HG03280 (cell line): ENCODE measurements at regions not wholly inside any gene's neighbourhood (a gene's known extent, or its start where the extent isn't known, plus 50 kb on each side); places are given as distances from the start of the nearest gene placed in this dataset.
A peak's percentile ranks its signal among the peaks of the same experiment; 100 is the strongest.
"Not testable (repeated sequence)": the region's sequence is repeated elsewhere in the genome, so short reads cannot be mapped to it uniquely, and the experiment has no call there.

Experiments used
- ATAC-seq: cut with Tn5 transposase; IDR thresholded peaks from one replicate; pipeline ENCODE4 v1.9.1; 2021; ENCODE audit warnings: mild to moderate bottlenecking, moderate library complexity; ENCODE audit not compliant: unreplicated experiment

DNA sequence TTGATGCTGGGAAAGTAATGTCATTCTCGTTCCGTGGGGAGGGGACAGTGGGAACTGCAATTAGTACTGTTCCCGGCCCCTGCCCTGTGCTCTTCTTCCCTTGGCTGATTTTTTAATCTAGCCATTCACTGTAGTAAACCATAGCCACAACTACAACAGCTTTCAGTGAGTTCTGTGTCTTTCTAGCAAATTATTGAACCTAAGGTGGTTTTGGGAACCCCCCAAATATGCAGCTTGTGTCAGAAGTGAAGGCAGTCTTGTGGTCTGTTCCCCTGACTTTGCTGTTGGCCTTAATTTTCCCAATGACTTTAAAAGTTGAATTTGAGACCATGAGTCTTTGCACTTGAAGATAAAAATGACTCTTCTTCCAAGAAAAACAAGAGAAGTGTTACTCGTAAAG, 114.3 kb upstream of the ETV6 start:
- no peak for ATAC-seq

DNA sequence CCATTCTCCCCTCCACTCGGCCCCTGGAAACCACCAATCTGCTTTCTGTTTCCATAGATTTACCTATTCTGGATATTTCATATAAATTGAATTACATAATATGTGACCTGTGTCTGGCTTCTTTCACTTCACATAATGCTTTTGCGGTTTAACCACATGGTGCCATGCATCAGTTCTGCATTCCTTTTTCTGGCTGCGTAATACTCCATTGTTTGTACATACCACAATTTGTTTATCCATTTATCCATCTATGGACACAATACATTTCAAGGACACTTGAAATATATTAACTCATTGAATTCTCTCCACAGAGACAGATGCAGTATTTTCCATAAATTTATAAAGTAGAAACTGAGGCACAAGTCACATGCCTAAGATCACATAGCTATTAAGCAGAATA, 110.3 kb upstream of the ETV6 start:
- ATAC-seq: no peak

DNA sequence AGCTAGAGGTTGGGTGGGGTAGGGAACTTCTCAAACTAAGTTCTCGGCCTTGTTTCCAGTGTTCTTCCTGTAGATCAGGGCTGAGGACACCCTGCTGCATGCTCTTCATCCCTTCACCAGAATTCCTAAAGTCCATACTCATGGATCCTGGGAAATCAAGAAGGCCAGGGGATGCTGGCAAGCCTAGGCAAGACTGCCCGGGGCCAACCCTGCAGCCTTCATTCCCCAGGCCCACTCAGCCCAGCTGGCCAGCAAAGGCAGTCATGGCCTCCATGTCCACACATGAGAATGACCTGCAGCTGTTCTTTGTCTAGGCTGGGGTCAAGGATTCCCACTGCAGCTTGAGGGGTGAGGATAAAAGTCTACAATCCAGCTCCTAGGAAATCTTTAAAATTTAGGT, 109.3 kb upstream of the ETV6 start:
- ATAC-seq: no peak

DNA sequence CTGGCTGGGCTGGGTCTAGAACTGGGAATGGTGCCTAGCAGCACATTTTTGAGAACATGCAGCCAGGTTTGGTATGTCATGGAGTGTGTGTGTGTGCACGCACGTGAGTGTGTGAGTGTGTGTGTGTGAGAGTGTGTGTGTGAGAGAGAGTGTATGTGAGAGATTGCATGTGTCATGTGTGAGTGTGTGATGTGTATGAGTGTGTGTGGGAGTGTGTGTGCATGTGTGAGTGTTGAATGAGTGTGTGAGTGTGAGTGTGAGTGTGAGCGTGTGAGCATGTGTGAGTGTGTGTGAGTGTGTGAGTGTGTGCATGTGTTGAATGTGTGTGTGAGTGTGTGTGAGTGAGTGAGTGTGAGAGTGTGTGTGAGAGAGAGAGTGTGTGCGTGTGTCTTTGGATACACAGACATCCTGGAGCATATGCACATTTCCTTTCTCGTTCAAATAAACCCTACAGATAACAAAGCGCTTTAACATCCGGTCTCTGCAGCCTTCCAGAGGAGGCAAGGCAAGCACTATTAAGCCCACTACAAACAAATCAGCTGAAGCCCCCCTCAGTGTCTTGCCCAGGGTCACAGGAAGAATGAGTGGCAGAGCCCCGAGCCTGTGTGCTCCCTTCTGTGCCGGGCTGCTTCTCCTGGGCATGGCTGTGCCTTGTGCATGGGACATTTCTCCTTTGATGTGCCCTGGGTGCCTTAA, 108.7 kb upstream of the ETV6 start:
- no peak for ATAC-seq

DNA sequence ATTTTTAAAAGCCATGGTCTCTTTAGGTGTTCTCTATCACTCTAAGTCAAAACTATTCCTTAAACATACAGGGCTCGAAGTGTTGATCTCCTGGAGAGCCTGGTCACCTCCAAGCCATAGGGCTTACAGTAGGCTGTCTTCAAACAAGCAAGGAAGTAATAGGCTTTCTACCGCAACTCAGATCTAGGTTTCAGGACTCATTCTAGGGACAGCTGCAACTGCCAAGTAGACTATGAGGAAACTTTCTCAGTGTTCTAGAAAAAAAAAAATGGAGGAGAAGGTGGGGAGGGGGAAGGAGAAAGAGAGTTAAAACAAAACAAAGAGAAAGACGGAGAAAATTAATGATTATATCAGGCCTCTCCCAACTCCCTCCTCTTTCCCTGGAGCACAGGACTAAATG, 106.9 kb upstream of the ETV6 start:
- ATAC-seq: no peak

DNA sequence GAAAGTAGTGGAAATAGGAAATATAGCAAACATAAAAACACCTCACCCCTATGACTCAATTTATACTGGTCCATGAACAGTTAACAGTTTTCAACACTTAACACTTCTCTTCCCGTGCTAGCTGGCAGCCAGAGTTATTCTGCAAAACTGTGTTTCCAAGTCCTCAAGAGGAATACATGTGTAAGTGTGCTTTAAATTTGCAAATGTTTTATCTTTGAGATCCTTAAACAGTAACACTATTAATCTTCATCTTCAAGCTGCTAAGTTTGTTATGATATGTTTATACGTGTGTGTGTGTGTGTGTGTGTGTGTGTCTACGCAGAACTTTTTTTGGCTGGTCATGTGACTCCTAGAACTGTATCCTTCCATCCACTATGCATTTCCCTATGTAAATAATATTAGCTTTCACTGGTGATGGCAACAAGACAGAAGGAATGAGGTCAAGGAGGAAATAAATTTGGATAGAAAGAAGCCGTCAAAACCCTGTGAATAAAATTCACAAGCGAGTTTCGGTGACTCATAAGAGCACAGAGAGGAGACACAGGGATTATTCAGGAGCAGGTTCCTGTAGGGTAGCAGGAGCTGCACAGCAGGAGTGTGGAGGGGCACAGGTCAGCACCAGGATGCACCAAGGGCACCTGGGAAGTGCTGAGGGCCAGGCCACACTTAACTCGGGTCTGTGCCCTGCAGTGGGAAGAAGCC, 105.9 kb upstream of the ETV6 start:
- no peak for ATAC-seq

DNA sequence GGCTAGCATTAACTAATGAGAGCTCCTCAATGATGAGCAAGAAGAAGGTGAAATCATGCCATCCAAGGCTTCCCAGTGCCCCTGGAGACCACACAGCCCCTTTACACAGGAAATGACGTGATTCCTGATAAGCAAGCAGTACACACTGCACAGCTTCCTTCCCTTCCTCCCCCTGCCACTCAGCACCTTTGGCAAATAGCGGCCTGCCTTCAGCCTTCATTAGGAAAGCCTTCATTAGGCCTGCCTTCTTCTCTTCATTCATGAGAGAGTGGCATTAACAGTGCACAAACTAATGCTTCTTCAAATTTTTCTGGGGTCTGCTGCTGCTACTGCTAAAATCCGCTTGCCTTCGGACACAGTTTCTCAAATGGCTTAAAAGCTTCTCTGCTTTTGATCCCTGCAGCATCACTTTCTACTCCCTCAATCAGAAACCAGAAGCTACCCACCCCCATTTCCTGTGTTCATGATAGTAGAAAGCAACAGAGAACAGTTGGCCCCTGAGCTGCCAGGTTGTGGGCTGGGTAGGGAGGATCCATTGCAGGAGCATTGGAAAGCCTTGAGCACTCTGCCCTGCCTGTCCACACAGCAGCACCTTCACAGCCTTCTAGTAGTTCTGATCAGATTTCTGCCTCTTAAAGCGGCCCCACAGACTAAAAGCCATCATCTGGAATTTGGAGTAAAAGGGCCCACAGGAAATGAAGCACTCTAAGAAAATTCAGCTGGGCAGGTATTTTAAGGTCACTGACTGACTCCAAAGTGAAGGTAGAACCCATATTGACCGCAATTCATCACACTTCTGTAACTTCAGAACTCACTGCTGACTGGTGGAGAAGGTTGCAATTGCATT, 103.8 kb upstream of the ETV6 start:
- peak; percentile 80 for ATAC-seq

DNA sequence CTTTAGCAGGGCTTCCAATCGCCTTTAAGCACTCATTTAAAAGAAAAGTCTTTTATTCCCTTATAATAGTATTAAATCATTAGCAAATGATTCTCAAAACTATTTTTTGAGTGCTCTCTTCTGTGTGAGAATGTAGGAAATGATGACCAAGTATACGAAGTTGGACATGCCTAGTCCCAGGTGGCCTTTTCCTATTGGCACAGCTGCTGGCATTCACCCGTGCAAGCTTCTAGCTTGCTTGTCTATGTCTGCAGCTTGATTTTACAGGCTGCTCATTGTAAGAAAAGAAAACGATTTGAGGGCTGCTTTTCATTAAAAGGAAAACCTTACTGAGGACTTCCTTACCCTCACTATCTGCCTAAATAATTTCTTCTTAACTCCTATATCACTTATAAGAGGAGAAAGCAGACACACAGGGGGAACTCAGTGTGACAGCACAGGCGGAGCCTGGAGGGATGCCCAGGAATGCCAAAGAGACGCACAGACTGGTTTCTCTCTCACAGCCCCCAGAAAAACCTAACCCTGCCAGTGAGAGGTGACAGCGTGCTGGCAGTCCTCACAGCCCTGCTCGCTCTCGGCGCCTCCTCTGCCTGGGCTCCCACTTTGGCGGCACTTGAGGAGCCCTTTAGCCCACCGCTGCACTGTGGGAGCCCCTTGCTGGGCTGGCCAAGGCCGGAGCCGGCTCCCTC, 102.7 kb upstream of the ETV6 start:
- not testable (repeated sequence) for ATAC-seq

DNA sequence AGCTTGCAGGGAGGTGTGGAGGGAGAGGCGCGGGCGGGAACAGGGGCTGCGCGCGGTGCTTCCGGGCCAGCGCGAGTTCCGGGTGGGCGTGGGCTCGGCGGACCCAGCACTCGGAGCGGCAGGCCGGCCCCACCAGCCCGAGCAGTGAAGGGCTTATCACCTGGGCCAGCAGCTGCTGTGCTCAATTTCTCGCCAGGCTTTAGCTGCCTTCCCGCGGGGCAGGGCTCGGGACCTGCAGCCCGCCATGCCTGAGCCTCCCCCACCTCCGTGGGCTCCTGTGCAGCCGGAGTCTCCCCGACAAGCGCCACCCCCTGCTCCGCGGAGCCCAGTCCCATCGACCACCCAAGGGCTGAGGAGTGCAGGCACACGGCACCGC, 102.2 kb upstream of the ETV6 start:
- ATAC-seq: not testable (repeated sequence)

DNA sequence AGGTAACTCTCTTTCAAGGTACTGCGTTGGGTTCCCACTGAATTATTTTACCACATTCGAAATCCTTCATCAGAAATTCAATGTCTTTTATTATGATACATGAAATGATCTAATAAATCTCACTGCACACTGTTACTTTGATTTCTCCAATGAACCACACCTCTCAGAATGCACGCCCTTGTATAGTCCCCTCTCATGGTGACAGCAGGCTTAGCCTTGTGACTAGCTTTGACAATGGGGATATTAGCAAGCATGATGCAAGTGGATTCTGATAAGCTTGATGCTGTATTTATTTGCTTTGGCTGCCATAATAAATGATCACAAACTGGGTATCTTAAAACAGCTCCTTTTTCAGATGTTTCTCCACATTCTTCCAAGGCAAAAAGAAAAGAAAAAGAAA, 100.4 kb upstream of the ETV6 start:
- ATAC-seq: no peak

DNA sequence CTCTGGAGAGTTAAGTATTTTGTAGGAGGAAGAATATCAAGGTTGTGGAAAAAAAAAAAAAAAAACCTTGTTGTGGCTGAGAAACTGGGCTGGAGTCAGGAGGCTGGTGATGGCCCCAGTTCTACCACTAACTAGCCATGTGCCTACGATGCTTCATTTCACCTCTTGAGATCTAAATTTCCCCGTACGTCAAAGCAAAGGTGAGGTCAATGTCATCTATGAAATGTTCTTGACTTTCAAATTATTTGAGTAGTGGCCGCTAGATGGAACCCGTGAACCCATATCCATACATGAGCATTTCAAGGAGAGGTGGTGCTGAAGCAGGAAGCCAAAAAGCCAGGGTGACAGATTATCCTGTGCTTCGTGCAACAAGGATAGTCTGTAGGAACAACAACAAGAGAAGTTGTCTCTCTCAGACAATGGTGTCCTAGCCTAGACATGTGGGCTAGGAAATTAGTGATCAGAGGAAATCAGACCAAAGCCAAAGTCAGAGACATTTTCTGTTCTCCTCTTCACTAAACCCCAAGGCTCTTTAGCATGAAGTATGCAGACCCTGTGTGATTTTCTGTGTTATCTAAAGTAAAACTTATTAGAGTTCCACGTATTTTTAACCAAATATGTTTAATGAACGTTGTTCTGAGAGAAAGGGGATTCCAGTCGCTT, 95.5 kb upstream of the ETV6 start:
- peak; percentile 74 for ATAC-seq

DNA sequence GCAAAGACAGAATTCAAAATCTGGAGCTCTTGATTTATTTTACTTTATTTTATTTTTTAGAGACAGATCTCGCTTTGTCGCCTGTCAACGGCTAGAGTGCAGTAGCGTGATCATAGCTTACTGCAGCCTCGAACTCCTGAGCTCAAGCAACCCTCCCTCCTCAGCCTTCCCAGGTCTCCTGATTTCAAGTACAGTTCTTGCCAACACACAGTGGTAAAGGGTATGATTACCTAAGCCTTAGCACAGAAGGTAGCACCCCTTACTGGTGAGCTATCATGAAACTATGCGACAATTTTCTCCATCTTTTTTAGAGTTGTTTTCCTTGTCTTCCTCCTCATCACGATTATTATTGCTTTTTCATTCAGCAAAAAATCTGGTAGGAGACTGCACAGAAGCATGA, 94.3 kb upstream of the ETV6 start:
- ATAC-seq: no peak

DNA sequence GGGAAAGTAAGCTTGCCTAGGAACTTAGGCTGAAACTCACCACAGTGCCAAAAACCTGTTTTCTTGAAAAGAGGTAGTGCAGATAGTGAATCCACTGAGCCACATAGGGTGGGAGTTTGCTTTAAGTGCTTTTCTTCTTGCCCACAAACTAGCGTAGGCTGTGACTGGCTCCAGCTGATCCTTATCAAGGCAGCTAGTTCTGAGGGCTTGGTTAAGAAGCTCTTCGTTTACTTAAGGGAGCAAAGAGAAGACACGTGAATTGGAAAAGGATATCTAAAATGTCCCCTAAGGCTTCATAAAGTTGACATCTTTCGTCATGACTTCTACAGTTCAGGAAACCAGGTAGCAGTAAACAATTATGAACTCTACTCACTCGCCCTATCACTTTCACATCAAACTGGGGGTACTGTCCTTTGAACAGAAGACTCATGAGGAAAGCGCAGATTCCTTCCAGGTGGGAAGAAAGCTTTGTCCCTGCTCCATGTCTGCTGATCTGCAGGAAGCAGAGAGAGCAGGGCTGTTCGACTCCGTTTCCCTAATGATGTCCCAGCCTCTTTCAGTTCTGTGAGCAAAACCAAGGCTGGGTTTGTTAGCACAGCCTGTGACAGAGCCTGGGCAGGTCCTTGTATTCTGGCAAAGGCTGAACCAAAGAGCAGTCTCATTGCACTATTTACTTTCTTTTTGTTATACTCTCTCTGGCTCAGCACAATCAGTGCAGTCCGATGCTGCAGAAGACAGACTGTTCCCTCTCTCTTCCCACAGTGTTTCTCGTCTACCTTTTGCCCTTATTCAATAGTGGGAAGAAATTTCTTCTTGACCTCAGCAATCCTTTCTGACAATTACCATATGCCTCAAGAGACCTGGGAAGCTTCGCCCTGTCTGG, 93.5 kb upstream of the ETV6 start:
- no peak for ATAC-seq

DNA sequence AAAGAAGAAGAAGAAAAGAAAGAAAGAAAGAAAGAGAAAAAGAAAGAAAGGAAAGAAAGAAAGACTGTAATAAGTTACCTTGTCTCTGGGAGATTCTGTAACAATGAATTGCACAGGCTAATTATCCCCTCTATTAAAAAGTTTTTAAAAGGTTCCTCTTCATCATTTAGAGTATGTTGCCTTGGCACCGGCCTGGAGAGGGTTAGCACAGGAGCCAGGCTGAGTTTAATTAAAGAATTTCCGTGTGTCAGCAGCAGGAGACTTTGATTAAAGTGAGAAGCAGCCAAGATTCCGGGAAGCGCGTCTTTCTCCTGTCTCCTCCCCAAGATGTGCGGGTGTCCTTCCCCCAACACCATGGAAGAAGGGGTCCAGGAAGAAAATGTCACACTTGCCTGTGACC, 92.8 kb upstream of the ETV6 start:
- no peak for ATAC-seq

DNA sequence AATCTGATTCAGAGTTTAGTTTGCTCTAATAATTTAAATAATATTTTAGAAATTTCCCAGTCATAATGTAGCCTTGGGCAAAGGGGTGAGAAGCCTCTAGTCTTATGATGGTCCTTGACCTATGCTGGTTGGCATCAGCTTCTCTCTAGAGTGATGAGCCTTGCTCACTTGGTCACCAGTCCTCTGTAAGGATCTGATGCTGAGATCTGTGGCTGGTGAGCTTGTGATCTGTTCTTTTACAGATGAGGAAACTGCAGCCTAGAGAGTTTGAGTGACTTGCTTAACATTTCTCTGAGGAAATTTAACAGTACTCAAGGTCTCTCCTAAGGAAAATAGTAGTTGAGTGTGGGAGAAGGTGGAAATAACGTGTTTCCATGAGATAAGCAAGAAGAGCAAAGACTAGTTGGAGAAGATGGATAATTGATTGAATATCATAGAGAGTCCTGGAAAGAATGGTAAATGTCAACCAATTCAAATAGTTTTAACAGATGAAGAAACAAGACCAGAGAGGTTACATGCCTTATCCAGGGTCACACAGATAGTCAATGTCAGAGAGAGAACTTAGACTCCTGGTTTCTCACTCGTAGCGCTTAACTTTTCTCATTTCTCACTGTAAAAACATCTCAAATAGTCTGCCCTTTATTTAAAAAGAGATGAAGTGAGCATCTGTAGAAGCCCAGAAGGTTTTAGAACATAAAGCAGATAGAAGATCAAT, 89.7 kb upstream of the ETV6 start:
- ATAC-seq: no peak

DNA sequence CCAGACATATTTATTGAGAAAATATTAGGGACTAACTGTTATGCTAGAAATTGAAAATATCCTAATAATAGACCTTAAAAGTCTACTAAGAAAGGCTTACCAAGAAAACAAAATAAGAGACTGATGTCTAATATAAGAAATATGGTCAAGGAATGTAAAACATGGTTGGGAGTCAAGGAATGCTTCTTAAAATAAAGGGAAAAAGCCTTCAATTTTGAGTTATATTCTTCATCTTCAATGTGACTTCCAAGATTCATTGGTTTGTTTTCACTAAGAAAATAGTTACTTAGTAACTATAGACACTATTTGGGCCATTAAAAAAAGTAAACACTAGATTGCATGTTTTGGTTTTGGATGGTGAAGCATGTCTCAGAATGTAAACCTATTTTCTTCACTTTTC, 88.1 kb upstream of the ETV6 start:
- no peak for ATAC-seq

DNA sequence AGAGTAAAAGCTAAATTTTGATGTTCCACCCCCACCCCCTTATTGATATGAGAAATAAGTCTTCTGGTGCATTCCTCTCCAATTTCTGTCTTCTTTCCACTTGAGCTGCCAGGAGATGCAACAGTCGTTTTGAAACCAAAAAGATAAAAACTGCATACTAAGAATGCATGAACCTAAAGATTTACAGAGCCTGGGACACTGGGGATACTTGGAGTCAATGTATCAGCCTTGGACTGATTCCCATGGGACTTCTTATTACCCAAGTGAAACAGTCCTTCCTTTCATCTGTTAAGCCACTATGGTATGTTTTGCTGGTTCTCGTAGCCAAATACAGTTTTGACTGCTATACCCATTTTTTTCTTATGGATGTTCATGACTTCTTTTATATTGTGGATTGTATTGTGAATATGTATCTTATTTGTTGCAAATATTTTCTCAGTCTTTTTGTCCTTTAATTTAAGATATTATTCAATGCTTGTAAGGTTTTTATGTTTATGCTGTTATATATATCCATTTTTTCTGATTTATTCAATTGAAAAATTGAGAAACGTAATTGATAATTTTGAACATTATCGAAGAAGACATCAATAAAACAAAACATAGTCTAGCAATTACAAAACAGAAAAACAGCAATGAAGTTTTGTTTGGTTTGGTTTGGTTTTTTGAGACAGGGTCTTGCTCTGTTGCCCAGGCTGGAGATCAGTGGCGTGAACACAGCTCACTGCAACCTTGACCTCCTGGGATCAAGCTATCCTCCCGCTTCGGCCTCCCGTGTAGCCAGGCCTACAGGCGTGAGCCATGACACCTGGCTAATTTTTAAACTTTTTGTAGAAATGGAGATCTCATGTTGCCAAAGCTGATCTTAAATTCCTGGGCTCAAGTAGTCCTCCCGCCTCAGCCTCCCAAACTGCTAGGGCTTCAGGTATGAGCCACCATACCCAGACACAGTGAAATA, 85.4 kb upstream of the ETV6 start:
- no peak for ATAC-seq

DNA sequence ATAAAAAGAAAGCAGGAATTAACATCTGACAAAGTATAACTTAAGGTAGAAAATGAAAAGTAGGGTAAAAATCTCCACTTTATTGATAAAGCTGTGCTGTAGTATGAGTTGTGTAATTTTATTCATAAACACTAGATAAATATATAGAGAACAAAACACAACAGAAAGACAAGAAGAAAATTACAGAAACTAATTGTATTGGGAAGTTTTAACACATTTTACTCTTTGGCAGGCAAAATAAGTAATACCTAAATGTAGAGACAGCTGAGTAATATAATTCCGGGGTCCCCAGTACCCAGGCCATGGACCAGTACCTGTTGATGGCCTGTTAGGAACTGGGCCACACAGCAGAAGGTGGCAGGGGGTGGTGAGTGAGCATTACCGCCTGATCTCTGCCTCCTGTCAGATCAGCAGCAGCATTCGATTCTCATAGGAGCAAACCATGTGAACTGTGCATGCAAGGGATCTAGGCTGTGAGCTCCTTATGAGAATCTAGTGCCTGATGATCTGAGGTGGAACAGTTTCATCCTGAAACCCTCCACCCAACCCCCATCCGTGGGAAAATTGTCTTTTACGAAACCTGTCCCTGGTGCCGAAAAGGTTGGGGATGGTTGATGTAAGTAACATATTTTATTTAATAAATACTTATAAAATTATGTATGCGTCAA, 84.4 kb upstream of the ETV6 start:
- no peak for ATAC-seq
